Tibial nerve (tissue), 4 donors: ENCODE measurements at regions not wholly inside any gene's neighbourhood (a gene's known extent, or its start where the extent isn't known, plus 50 kb on each side); places are given as distances from the start of the nearest gene placed in this dataset.

Source experiments
- DNase-seq, 2 donors: peaks; one replicate each; pipeline ENCODE4 v3.0.0-alpha.2; 2019; ENCODE audit warnings: low spot score in 2 of 2
- H3K27ac ChIP-seq, 4 donors: fragments of 200-600 bp; sonication (generic) in 3 of 4; one replicate each; pipeline ENCODE4 v1.5.1; 2017 to 2019; ENCODE audit warnings: mild to moderate bottlenecking in 1 of 4
- H3K27me3 ChIP-seq, 2 donors: fragments of 200-600 bp; sonication (generic) in 1 of 2; one replicate each; pipeline versions ENCODE4 v1.5.1 to v1.6.0; 2017 to 2019
- H3K36me3 ChIP-seq, 3 donors: fragments of 200-600 bp; sonication (generic); one replicate each; pipeline ENCODE4 v1.5.1; 2018 to 2019
- H3K4me1 ChIP-seq, 4 donors: fragments of 200-600 bp; sonication (generic) in 3 of 4; one replicate each; pipeline ENCODE4 v1.5.1; 2017 to 2019
- H3K4me3 ChIP-seq, 4 donors: fragments of 200-600 bp; sonication (generic) in 3 of 4; one replicate each; pipeline ENCODE4 v1.5.1; 2017 to 2019; ENCODE audit warnings: mild to moderate bottlenecking in 1 of 4, moderate library complexity in 1 of 4
- H3K9me3 ChIP-seq, 4 donors: fragments of 200-600 bp; sonication (generic) in 3 of 4; one replicate each; pipeline ENCODE4 v1.5.1; 2017 to 2019
- EP300 ChIP-seq, 2 donors: sonication (generic); formaldehyde crosslinking; IDR thresholded peaks; one replicate each; pipeline ENCODE4 v1.6.1; 2017; ENCODE audit warnings: antibody characterized with exemption in 2 of 2, mild to moderate bottlenecking in 1 of 2
- POLR2A ChIP-seq, 2 donors: fragments of 450-650 bp; IDR thresholded peaks; one replicate each; pipeline ENCODE4 v1.6.1; 2017; ENCODE audit warnings: antibody characterized with exemption in 2 of 2, mild to moderate bottlenecking in 2 of 2, moderate library complexity in 2 of 2
- WGBS, 2 donors: methylation state at CpG; one replicate each; pipeline ENCODE4 v1.1.5; 2018; 5-methylcytosine and 5-hydroxymethylcytosine counted together
- TF ChIP-seq, protein P1 (sequence below), 5 experiments: fragments of 200-600 bp in 3 of 5; fragments of 450-650 bp in 2 of 5; sonication (generic) in 3 of 5; IDR thresholded peaks; one replicate each; pipeline ENCODE4 v1.5.1; 2016 to 2019; ENCODE audit warnings: antibody characterized with exemption in 5 of 5, mild to moderate bottlenecking in 3 of 5, moderate library complexity in 2 of 5

DNA sequence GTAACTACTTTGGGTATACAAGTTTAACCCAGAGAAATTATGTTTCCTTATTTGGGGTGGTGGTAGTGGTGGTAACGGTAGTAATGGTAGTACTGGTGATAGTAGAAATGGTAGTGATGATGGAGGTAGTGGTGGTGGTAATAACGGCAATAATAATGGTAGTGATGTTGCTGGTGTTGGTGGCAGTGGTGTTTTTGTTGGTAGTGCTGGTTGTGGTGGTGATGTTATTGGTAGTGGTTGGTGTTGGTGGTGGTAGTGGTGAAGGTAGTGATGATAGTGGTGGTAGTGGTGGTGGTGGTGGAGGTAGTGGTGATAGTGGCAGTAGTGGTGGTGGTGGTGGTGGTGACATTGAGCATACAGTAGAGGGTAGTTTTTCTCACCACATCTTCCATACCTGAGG, 95.6 kb downstream of the TMEM30B start:
- Histone ChIP-seq H3K4me3 (no peak overlapping the region), H3K9me3 (no peaks in the 10 kb centered on the region), H3K27ac (no peak overlapping the region), H3K36me3 (no peaks in the 10 kb centered on the region), H3K27me3 (no peaks in the 10 kb centered on the region), H3K4me1 (peaks cover 0 to 55% (median 16%) of the 10 kb centered on the region in 4 donors)
- 48 to 69% methylated on average over 2 of the region's 2 CpGs for WGBS, 2 donors
- no peak for DNase-seq
- TF ChIP-seq, protein P1, sequence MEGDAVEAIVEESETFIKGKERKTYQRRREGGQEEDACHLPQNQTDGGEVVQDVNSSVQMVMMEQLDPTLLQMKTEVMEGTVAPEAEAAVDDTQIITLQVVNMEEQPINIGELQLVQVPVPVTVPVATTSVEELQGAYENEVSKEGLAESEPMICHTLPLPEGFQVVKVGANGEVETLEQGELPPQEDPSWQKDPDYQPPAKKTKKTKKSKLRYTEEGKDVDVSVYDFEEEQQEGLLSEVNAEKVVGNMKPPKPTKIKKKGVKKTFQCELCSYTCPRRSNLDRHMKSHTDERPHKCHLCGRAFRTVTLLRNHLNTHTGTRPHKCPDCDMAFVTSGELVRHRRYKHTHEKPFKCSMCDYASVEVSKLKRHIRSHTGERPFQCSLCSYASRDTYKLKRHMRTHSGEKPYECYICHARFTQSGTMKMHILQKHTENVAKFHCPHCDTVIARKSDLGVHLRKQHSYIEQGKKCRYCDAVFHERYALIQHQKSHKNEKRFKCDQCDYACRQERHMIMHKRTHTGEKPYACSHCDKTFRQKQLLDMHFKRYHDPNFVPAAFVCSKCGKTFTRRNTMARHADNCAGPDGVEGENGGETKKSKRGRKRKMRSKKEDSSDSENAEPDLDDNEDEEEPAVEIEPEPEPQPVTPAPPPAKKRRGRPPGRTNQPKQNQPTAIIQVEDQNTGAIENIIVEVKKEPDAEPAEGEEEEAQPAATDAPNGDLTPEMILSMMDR (IDR thresholded peaks at IDR 0.05): no peak
- TF ChIP-seq POLR2A (IDR thresholded peaks at IDR 0.05): no peak
- no peak for TF ChIP-seq EP300 (IDR thresholded peaks at IDR 0.05)

DNA sequence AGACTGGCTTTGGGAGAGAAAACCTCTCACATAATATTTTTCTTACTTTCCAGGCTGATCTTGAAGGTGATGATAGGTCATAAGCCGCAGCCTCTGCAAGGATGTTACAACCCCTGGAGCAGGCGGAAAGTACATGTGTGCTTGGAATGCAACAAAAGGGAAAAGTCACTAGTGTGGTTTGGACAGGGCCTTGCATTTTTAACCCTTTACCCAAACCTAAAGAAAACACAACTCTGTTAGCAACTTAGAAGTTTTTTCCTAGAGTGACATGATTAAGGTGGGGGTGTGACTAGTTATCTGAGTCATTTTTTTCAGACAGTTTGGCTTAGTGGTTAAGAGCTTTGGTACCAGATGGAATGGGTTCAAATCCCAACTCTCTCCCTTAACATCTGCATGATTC, 97.0 kb downstream of the TMEM30B start:
- H3K27ac ChIP-seq: peak overlapping the region in 1 of 4 donors; percentile 27
- H3K4me1 ChIP-seq: peaks cover 0 to 52% (median 16%) of the 10 kb centered on the region in 4 donors
- no peaks in the 10 kb centered on the region for H3K36me3 ChIP-seq
- no peak for DNase-seq
- no peak overlapping the region for H3K4me3 ChIP-seq
- no peaks in the 10 kb centered on the region for H3K27me3 ChIP-seq
- no peaks in the 10 kb centered on the region for H3K9me3 ChIP-seq
- no peak for TF ChIP-seq POLR2A (IDR thresholded peaks at IDR 0.05)
- TF ChIP-seq EP300 (IDR thresholded peaks at IDR 0.05): peak in 1 of 2 donors; percentile 37
- 49 to 67% methylated on average over 2 of the region's 2 CpGs for WGBS, 2 donors

DNA sequence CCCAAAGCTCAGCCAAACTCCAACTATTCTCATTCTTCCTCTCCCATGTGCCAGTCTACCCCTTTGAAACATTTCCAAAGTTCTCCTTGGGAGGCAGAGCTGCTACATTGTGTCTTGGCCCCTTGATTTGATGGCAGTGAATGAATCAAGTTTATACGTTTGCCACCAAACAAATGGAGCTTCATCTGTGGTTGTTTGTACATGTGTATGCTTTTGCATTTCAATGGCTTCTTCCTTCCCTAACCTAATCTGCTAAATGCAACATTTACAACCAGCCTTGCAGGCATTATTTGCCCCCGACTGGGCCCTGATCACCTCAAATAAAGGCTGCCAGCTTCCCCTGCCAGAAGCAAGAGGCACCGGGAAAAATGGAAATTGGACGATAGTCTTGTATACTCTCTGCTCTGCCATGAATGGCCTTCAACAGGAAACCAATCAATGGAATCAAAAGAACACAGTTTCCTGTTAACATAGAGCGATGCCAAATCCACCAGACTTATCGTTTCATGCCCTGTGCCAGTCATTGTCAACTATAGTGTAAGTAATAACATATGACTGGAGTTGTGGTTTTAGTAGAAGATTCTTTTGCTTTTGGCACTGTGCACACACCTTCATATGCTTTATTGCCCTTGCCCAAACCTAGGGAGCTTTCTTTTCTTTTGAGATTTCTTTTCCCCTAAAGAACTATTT, 97.8 kb downstream of the TMEM30B start:
- DNase-seq: no peak
- peaks cover 0 to 52% (median 16%) of the 10 kb centered on the region in 4 donors for H3K4me1 ChIP-seq
- H3K9me3 ChIP-seq: no peaks in the 10 kb centered on the region
- no peak overlapping the region for H3K4me3 ChIP-seq
- 35 to 43% methylated on average over 6 of the region's 6 CpGs for WGBS, 2 donors
- TF ChIP-seq POLR2A (IDR thresholded peaks at IDR 0.05) (no peak), EP300 (IDR thresholded peaks at IDR 0.05) (no peak)
- TF ChIP-seq, protein P1 (IDR thresholded peaks at IDR 0.05): no peak
- no peak overlapping the region for H3K27ac ChIP-seq
- no peaks in the 10 kb centered on the region for H3K36me3 ChIP-seq
- H3K27me3 ChIP-seq: no peaks in the 10 kb centered on the region

DNA sequence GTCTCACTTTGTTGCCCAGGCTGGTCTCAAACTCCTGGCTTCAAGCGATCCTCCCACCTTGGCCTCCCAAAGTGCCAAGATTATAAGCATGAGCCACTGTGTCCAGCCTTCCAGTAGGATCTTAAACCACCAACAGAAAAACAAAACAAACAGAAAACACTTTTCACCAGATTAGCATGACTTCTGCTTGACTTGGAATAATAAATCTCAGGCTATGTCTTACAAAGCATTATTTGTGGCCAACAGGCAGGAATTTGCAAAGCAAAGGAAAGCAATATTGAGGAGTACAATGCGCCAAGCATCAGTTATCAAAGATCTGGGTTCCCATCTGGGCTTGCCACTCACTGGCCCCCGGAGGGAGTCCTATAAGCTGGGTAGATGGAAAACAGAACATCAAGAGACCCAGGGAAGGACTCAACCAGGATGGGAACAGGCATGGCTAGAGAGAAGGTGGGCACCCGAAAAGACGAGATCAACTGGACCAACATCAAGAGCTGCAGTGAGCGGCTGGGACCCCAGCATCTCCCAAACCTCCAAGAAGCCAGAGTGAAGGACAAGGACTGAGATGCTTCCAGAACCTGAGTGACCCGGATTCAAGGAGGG, 101.2 kb downstream of the TMEM30B start:
- Histone ChIP-seq H3K9me3 (no peaks in the 10 kb centered on the region), H3K27ac (peak overlapping the region in 1 of 4 donors; percentile 76), H3K4me3 (no peak overlapping the region), H3K36me3 (no peaks in the 10 kb centered on the region), H3K4me1 (peaks cover 0 to 46% (median 9%) of the 10 kb centered on the region in 4 donors), H3K27me3 (no peaks in the 10 kb centered on the region)
- DNase-seq: no peak
- 89 to 94% methylated on average over 7 of the region's 7 CpGs for WGBS, 2 donors
- TF ChIP-seq, protein P1 (IDR thresholded peaks at IDR 0.05): no peak
- TF ChIP-seq EP300 (IDR thresholded peaks at IDR 0.05) (no peak), POLR2A (IDR thresholded peaks at IDR 0.05) (no peak)

DNA sequence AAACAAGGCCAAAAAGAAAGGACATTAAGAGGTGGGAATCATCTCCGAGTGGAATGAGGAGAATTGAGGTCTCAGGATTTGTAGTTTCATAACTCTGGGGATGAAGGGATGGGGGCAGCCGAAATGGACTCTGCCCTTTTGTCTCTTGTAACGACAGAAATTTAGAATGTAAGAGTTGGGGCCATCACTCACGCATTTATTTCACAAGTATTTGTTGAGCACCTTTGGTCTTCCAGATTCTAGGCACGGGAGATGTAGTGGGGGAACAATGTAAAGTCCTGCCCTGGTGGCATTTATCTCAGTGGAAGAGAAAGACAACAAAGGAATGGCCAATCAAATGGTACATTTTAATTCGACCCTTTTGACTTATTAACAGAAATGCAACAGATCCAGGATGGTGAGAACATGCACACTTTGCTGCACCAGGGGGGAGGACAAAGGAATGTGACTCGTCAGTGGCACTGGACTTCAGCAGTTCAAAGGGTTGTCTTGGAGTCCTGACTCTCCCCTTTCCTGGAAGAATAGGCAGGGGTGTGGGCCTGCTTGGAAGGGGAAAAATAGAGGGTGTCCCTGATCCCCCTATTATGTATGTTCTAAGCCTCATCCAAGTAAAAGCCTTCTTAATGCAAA, 102.0 kb downstream of the TMEM30B start:
- no peaks in the 10 kb centered on the region for H3K9me3 ChIP-seq
- no peaks in the 10 kb centered on the region for H3K36me3 ChIP-seq
- 44 to 45% methylated on average over 7 of the region's 7 CpGs for WGBS, 2 donors
- peaks cover 0 to 39% (median 8%) of the 10 kb centered on the region in 4 donors for H3K4me1 ChIP-seq
- no peak for TF ChIP-seq EP300 (IDR thresholded peaks at IDR 0.05)
- no peak for TF ChIP-seq POLR2A (IDR thresholded peaks at IDR 0.05)
- TF ChIP-seq, protein P1 (IDR thresholded peaks at IDR 0.05): no peak
- H3K27ac ChIP-seq: peak overlapping the region in 2 of 4 donors; percentile 41 to 76
- DNase-seq: no peak
- H3K27me3 ChIP-seq: no peaks in the 10 kb centered on the region
- no peak overlapping the region for H3K4me3 ChIP-seq
